ENCODE measurements at regions not wholly inside any gene's neighbourhood (a gene's known extent, or its start where the extent isn't known, plus 50 kb on each side); places are given as distances from the start of the nearest gene placed in this dataset.

- no peak for DNase-seq
These were observed 1318.5 kb upstream of the ADGRL3 start for GRCh38 chr4:59881632-59882031.

- DNase-seq, result no peak
These were observed 1295.8 kb upstream of the ADGRL3 start for GRCh38 chr4:59904331-59904730.

GRCh38 chr4:59920416-59920815 lies 1279.7 kb upstream of the ADGRL3 start:
- DNase-seq, result no peak

- DNase-seq, result no peak
These were observed 1274.8 kb upstream of the ADGRL3 start for GRCh38 chr4:59925290-59925689.

- no peak for DNase-seq
These were observed 1263.6 kb upstream of the ADGRL3 start for GRCh38 chr4:59936566-59936965.

GRCh38 chr4:59938166-59938565 lies 1262.0 kb upstream of the ADGRL3 start:
- peak; percentile 36 for DNase-seq

GRCh38 chr4:59945277-59945676 lies 1254.8 kb upstream of the ADGRL3 start:
- no peak for DNase-seq

- no peak for DNase-seq
These were observed 1254.4 kb upstream of the ADGRL3 start for GRCh38 chr4:59945716-59946115.

GRCh38 chr4:59956366-59956765 lies 1243.8 kb upstream of the ADGRL3 start:
- no peak for DNase-seq

GRCh38 chr4:59960143-59960542 lies 1240.0 kb upstream of the ADGRL3 start:
- DNase-seq, result no peak

- DNase-seq, result no peak
These were observed 1233.4 kb upstream of the ADGRL3 start for GRCh38 chr4:59966758-59967157.

GRCh38 chr4:59968796-59969195 lies 1231.3 kb upstream of the ADGRL3 start:
- no peak for DNase-seq

GRCh38 chr4:59969909-59970308 lies 1230.2 kb upstream of the ADGRL3 start:
- DNase-seq, result no peak

- no peak for DNase-seq
These were observed 1228.2 kb upstream of the ADGRL3 start for GRCh38 chr4:59971952-59972351.

GRCh38 chr4:59973492-59973891 lies 1226.6 kb upstream of the ADGRL3 start:
- no peak for DNase-seq

- DNase-seq, result no peak
These were observed 1221.1 kb upstream of the ADGRL3 start for GRCh38 chr4:59979061-59979460.

GRCh38 chr4:59983852-59984251 lies 1216.3 kb upstream of the ADGRL3 start:
- DNase-seq, result no peak

- no peak for DNase-seq
These were observed 1212.8 kb upstream of the ADGRL3 start for GRCh38 chr4:59987289-59987688.

GRCh38 chr4:59994118-59994517 lies 1206.0 kb upstream of the ADGRL3 start:
- DNase-seq, result no peak

GRCh38 chr4:60002603-60003337 lies 1197.4 kb upstream of the ADGRL3 start:
- DNase-seq, result peak; percentile 1

- DNase-seq, result no peak
These were observed 1186.5 kb upstream of the ADGRL3 start for GRCh38 chr4:60013464-60014184.

GRCh38 chr4:60016971-60017370 lies 1183.2 kb upstream of the ADGRL3 start:
- no peak for DNase-seq

GRCh38 chr4:60019180-60019579 lies 1180.9 kb upstream of the ADGRL3 start:
- no peak for DNase-seq

GRCh38 chr4:60019946-60020345 lies 1180.2 kb upstream of the ADGRL3 start:
- DNase-seq, result no peak
